Activated T-helper 17 cell treated with anti-CD3 and anti-CD28 coated beads, Interleukin-2, amount 50 U/mL, for 72 hours (primary cell): ENCODE measurements at regions not wholly inside any gene's neighbourhood (a gene's known extent, or its start where the extent isn't known, plus 50 kb on each side); places are given as distances from the start of the nearest gene placed in this dataset.

ENCODE experiments used
- ATAC-seq: fragments of 150-1000 bp; cut with Tn5 transposase; replicated peaks from 2 replicates; pipeline ENCODE4 v1.10.0; 2021; ENCODE audit warnings: mild to moderate bottlenecking, moderate library complexity
- H3K27ac Mint-ChIP-seq: one replicate; pipeline ENCODE4 v1.8.0; 2022; ENCODE audit warnings: mixed read lengths
- H3K27me3 Mint-ChIP-seq: one replicate; pipeline ENCODE4 v1.8.0; 2022; ENCODE audit warnings: mixed read lengths
- H3K36me3 Mint-ChIP-seq: one replicate; pipeline ENCODE4 v1.8.0; 2022; ENCODE audit warnings: low read depth, mild to moderate bottlenecking, mixed read lengths
- H3K4me1 Mint-ChIP-seq: one replicate; pipeline ENCODE4 v1.8.0; 2022; ENCODE audit warnings: mixed read lengths
- H3K4me3 Mint-ChIP-seq: one replicate; pipeline ENCODE4 v1.8.0; 2022; ENCODE audit warnings: mild to moderate bottlenecking, mixed read lengths
- H3K9me3 Mint-ChIP-seq: one replicate; pipeline ENCODE4 v1.8.0; 2022; ENCODE audit warnings: mixed read lengths

GRCh38 chr18:53689886-53690285, 534.6 kb downstream of the MBD2 start:
- Mint-ChIP-seq H3K9me3 (peaks cover 9% of the 10 kb centered on the region), H3K36me3 (no peaks in the 10 kb centered on the region), H3K4me1 (no peaks in the 10 kb centered on the region), H3K4me3 (no peak overlapping the region), H3K27ac (no peak overlapping the region), H3K27me3 (no peaks in the 10 kb centered on the region)
- ATAC-seq, result no peak

- H3K27me3 Mint-ChIP-seq, result no peaks in the 10 kb centered on the region
- H3K27ac Mint-ChIP-seq, result no peak overlapping the region
- H3K4me3 Mint-ChIP-seq, result no peak overlapping the region
- no peaks in the 10 kb centered on the region for H3K4me1 Mint-ChIP-seq
- H3K9me3 Mint-ChIP-seq, result peaks cover 12% of the 10 kb centered on the region
- no peaks in the 10 kb centered on the region for H3K36me3 Mint-ChIP-seq
- ATAC-seq, result no peak
These were observed 537.5 kb downstream of the MBD2 start for GRCh38 chr18:53686965-53687364.

- Mint-ChIP-seq H3K27me3 (no peaks in the 10 kb centered on the region), H3K4me1 (no peaks in the 10 kb centered on the region), H3K4me3 (no peak overlapping the region), H3K27ac (no peak overlapping the region), H3K36me3 (no peaks in the 10 kb centered on the region), H3K9me3 (peaks cover 7% of the 10 kb centered on the region)
- ATAC-seq, result no peak
These were observed 541.7 kb downstream of the MBD2 start for GRCh38 chr18:53682796-53683195.

- Mint-ChIP-seq H3K36me3 (no peaks in the 10 kb centered on the region), H3K27me3 (no peaks in the 10 kb centered on the region), H3K4me1 (no peaks in the 10 kb centered on the region), H3K9me3 (no peaks in the 10 kb centered on the region), H3K27ac (no peak overlapping the region), H3K4me3 (no peak overlapping the region)
- no peak for ATAC-seq
These were observed 547.0 kb downstream of the MBD2 start for GRCh38 chr18:53677480-53677879.

GRCh38 chr18:53665701-53666100, 558.8 kb downstream of the MBD2 start:
- ATAC-seq, result no peak
- Mint-ChIP-seq H3K4me1 (no peaks in the 10 kb centered on the region), H3K36me3 (no peaks in the 10 kb centered on the region), H3K4me3 (no peak overlapping the region), H3K27ac (no peak overlapping the region), H3K27me3 (no peaks in the 10 kb centered on the region), H3K9me3 (peaks cover 22% of the 10 kb centered on the region)

- Mint-ChIP-seq H3K27ac (no peak overlapping the region), H3K4me1 (no peaks in the 10 kb centered on the region), H3K4me3 (no peak overlapping the region), H3K36me3 (no peaks in the 10 kb centered on the region), H3K9me3 (peaks cover 23% of the 10 kb centered on the region), H3K27me3 (no peaks in the 10 kb centered on the region)
- no peak for ATAC-seq
These were observed 559.9 kb downstream of the MBD2 start for GRCh38 chr18:53664575-53664974.

- Mint-ChIP-seq H3K4me3 (no peak overlapping the region), H3K36me3 (no peaks in the 10 kb centered on the region), H3K27ac (no peak overlapping the region), H3K9me3 (peaks cover 27% of the 10 kb centered on the region), H3K27me3 (no peaks in the 10 kb centered on the region), H3K4me1 (no peaks in the 10 kb centered on the region)
- no peak for ATAC-seq
These were observed 564.2 kb downstream of the MBD2 start for GRCh38 chr18:53660306-53660705.

GRCh38 chr18:53657257-53657656, 567.2 kb downstream of the MBD2 start:
- H3K4me1 Mint-ChIP-seq, result no peaks in the 10 kb centered on the region
- ATAC-seq, result no peak
- H3K27me3 Mint-ChIP-seq, result no peaks in the 10 kb centered on the region
- no peaks in the 10 kb centered on the region for H3K36me3 Mint-ChIP-seq
- no peak overlapping the region for H3K27ac Mint-ChIP-seq
- H3K4me3 Mint-ChIP-seq, result no peak overlapping the region
- H3K9me3 Mint-ChIP-seq, result peaks cover 30% of the 10 kb centered on the region

GRCh38 chr18:53649621-53650020, 574.8 kb downstream of the MBD2 start:
- no peaks in the 10 kb centered on the region for H3K36me3 Mint-ChIP-seq
- H3K9me3 Mint-ChIP-seq, result peaks cover 9% of the 10 kb centered on the region
- no peaks in the 10 kb centered on the region for H3K27me3 Mint-ChIP-seq
- no peak for ATAC-seq
- no peaks in the 10 kb centered on the region for H3K4me1 Mint-ChIP-seq
- H3K4me3 Mint-ChIP-seq, result no peak overlapping the region
- no peak overlapping the region for H3K27ac Mint-ChIP-seq

- H3K27me3 Mint-ChIP-seq, result no peaks in the 10 kb centered on the region
- H3K4me1 Mint-ChIP-seq, result no peaks in the 10 kb centered on the region
- no peaks in the 10 kb centered on the region for H3K36me3 Mint-ChIP-seq
- H3K9me3 Mint-ChIP-seq, result peaks cover 3% of the 10 kb centered on the region
- no peak overlapping the region for H3K27ac Mint-ChIP-seq
- no peak overlapping the region for H3K4me3 Mint-ChIP-seq
- ATAC-seq, result no peak
These were observed 579.5 kb downstream of the MBD2 start for GRCh38 chr18:53644799-53645471.

GRCh38 chr18:53639687-53640086, 584.8 kb downstream of the MBD2 start:
- Mint-ChIP-seq H3K27ac (no peak overlapping the region), H3K27me3 (no peaks in the 10 kb centered on the region), H3K9me3 (peaks cover 3% of the 10 kb centered on the region), H3K4me1 (no peaks in the 10 kb centered on the region), H3K4me3 (no peak overlapping the region), H3K36me3 (no peaks in the 10 kb centered on the region)
- ATAC-seq, result no peak

GRCh38 chr18:53629337-53629736, 595.1 kb downstream of the MBD2 start:
- no peak overlapping the region for H3K4me3 Mint-ChIP-seq
- H3K9me3 Mint-ChIP-seq, result peaks cover 23% of the 10 kb centered on the region
- no peaks in the 10 kb centered on the region for H3K27me3 Mint-ChIP-seq
- no peaks in the 10 kb centered on the region for H3K36me3 Mint-ChIP-seq
- no peaks in the 10 kb centered on the region for H3K4me1 Mint-ChIP-seq
- ATAC-seq, result no peak
- no peak overlapping the region for H3K27ac Mint-ChIP-seq

- ATAC-seq, result no peak
- H3K27ac Mint-ChIP-seq, result no peak overlapping the region
- H3K27me3 Mint-ChIP-seq, result no peaks in the 10 kb centered on the region
- H3K36me3 Mint-ChIP-seq, result no peaks in the 10 kb centered on the region
- no peak overlapping the region for H3K4me3 Mint-ChIP-seq
- no peaks in the 10 kb centered on the region for H3K4me1 Mint-ChIP-seq
- peaks cover 15% of the 10 kb centered on the region for H3K9me3 Mint-ChIP-seq
These were observed 598.4 kb downstream of the MBD2 start for GRCh38 chr18:53625997-53626599.

- Mint-ChIP-seq H3K9me3 (no peaks in the 10 kb centered on the region), H3K27me3 (no peaks in the 10 kb centered on the region), H3K4me1 (no peaks in the 10 kb centered on the region), H3K27ac (no peak overlapping the region), H3K36me3 (no peaks in the 10 kb centered on the region), H3K4me3 (no peak overlapping the region)
- ATAC-seq, result no peak
These were observed 613.5 kb downstream of the MBD2 start for GRCh38 chr18:53610957-53611356.

- ATAC-seq, result no peak
- no peaks in the 10 kb centered on the region for H3K36me3 Mint-ChIP-seq
- no peak overlapping the region for H3K27ac Mint-ChIP-seq
- no peak overlapping the region for H3K4me3 Mint-ChIP-seq
- H3K4me1 Mint-ChIP-seq, result no peaks in the 10 kb centered on the region
- H3K9me3 Mint-ChIP-seq, result no peaks in the 10 kb centered on the region
- no peaks in the 10 kb centered on the region for H3K27me3 Mint-ChIP-seq
These were observed 617.7 kb downstream of the MBD2 start for GRCh38 chr18:53606792-53607191.
